HG02642 (cell line): ENCODE measurements at regions not wholly inside any gene's neighbourhood (a gene's known extent, or its start where the extent isn't known, plus 50 kb on each side); places are given as distances from the start of the nearest gene placed in this dataset.
"Not testable (repeated sequence)": the region's sequence is repeated elsewhere in the genome, so short reads cannot be mapped to it uniquely, and the experiment has no call there.

Experiments used
- ATAC-seq: cut with Tn5 transposase; IDR thresholded peaks from one replicate; pipeline ENCODE4 v1.9.1; 2021; ENCODE audit warnings: mild to moderate bottlenecking; ENCODE audit not compliant: unreplicated experiment, poor library complexity

DNA sequence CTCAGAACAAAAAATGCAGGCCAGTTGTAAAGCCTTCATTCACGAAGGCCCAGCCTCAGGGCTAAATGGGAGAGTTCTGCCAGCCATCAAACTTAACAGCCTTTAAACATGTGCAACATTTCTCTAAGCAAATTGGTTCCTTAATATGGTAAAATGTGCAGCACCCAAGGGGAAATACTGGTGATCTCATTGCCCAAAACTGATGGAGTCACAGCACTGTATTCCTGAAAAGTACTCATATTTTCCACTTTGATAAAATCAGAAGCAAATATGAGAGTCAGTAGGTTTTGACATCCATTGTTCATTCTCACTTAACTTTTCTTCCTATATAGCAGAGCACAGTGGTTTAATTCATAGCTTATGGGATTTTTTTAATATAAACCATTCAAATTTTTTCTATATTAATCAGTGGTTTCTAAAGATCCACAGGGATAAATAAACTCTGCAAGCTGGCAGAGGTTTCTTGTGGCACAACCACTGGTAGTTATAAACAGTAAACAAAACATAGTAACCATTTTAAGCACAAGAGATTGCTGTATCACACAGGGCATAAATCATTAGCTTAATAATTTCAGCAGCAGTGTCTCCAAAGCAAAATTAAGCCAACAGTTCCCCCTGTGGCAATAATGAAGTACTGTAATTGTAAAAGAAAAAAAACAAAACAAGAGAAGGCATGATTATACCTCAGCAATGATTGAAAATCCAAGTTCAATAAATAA lies 106.9 kb upstream of the LYPLAL1 start:
- ATAC-seq, result no peak

- no peak for ATAC-seq
Measured at GRCh38 chr1:219067350-219067712, 106.3 kb upstream of the LYPLAL1 start.

DNA sequence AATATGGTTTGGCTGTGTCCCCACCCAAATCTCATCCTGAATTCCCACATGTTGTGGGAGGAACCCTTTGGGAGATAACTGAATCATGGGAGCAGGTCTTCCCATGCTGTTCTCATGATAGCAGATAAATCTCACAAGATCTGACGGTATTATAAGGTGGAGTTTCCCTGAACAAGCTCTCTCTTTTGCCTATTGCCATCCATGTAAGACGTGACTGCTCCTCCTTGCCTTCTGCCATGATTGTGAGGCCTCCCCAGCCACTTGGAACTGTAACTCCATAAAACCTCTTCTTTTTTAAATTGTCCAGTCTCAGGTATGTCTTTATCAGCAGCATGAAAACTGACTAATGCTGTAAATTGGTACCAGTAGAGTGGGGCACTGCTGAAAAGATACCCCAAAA lies 103.3 kb upstream of the LYPLAL1 start:
- ATAC-seq, result not testable (repeated sequence)

DNA sequence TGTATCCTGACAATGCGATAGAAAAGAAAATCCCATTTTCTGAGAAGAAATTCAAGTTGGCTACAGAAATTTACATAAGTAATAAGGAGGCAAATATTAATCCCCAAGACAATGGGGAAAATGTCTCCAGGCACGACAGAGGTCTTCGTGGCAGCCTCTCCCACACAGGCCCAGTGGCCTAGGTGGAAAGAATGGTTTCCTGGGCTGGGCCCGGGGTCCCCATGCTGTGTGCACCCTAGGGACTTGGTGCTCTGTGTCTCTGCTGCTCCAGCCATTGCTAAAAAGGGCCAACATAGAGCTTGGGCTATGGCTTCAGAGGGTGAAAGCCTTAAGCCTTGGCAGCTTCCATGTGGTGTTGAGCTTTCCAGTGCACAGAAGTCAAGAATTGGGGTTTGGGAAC lies 102.5 kb upstream of the LYPLAL1 start:
- no peak for ATAC-seq

DNA sequence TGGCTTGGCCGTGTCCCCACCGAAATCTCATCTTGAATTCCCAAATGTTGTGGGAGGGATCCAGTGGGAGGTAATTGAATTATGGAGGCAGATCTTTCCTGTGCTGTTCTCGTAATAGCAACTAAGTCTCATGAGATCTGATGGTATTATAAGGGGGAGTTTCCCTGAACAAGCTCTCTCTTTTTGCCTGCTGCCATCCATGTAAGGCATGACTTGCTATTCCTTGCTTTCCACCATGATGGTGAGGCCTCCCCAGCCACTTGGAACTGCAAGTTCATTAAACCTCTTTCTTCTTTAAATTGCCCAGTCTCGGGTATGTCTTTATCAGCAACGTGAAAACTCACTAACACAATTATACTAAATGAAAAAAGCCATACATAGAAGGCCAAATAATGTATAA lies 101.3 kb upstream of the LYPLAL1 start:
- ATAC-seq, result no peak

DNA sequence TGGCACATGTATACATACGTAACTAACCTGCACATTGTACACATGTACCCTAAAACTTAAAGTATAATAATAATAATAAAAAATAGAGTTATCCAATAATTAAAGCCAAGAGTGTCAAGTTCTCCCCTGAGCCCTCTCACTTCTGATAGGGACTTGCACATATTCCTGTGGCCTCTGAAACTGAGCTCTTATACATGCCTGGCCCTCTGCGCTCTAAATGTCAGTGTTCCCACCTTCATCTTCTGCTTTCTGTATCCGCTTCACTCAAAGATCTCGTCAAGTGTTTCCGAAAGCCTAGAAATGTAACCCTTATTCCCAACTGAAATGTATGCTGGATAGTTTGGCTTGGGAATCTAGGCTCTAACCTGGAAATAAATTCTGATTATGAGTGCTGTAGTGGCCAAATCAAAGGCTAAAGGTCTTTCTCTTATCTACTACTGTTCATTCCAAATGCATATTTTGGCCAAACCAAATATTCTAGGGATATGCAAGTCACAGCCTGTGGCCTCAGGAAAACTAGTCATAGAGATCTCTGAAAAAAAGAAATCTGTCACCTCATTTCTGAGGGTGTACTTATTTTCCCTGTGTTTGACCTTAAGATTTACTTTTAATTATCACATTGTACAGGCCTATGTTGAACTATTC lies 99.5 kb upstream of the LYPLAL1 start:
- ATAC-seq, result no peak

DNA sequence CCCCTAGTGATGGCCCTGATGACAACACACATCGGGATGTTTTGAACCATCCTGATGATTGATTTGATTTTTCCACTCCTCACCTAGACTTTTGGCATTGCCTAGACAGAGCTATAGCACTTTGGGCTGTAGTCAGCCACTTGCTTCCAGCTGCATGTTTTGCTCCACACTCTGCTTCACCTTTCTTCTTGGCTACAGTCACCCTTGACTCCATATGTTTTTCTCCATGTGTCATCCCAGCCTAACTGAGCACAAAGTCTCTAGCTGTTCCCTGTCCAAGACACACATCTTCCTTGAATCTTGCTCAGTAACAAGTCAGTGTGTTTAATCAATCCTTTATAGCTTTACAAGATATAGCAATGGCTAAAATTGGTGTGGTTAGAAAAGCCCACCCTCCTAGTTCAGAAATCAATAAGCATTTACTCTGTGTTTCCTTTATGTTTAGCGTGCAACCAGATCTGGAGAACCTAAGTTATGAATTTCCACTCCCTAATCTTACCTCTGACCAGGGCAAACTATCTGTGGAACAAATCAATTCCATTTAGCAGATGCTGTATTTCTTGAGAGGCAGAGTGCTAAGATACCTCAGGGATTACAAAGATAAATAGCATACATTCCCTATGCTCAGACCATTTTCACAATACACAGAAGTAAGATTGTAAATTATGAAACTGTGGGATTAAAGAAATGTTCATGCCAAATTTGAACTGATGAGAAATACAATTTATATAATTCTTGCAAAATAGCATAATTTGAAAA lies 98.4 kb upstream of the LYPLAL1 start:
- ATAC-seq, result no peak

- no peak for ATAC-seq
Measured at GRCh38 chr1:219076326-219076937, 97.2 kb upstream of the LYPLAL1 start.

- not testable (repeated sequence) for ATAC-seq
Measured at GRCh38 chr1:219077767-219078166, 95.9 kb upstream of the LYPLAL1 start.

DNA sequence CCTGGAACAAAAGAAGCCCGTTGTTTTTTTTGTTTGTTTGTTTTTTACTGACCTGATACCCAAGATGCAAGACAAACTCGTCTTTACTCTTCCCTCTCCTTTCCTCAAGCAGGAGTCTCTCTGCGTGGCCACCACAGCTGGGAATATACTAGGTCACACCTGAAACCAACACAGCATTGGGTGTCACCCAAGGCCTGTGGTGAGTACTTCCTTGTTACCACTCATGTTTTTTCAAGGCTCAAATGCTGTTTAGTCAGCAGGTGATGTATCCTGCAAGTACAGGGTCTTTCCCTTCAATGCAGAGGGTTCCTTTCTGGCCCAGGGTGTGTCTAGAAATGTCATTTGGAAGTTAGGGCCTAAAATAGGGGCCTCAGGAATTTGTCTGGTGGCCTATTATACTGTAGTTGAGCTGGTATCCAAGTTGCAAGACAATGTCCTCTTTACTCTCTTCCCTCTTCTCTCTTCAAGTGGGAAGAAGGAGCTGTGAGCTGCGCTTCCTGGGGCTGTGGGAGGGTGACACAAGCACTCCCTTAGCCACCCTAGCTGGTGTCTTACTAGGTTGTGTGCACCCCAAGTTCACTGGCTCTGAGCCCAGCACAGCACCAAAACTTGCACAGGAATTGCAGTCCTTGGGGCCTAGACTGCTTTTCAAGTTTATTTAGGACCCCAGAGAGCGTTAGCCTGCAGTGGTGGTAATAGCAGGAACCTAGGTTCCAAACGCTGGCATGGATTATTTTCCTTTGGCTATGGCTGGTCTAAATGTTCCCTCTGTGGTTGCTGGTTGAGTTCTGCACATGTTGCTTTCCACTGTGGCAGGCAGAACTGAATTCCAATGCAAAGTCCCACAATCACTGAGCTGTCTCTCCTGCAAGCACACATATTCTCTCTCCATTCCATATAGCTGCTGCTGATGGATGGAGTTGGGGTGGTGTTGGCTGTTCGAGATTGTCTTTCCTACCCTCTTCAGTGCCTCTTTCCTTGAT lies 91.4 kb upstream of the LYPLAL1 start:
- peak; percentile 77 for ATAC-seq

- no peak for ATAC-seq
Measured at GRCh38 chr1:219083631-219084030, 90.0 kb upstream of the LYPLAL1 start.

- ATAC-seq, result no peak
Measured at GRCh38 chr1:219085082-219085481, 88.6 kb upstream of the LYPLAL1 start.

- no peak for ATAC-seq
Measured at GRCh38 chr1:219085988-219086387, 87.7 kb upstream of the LYPLAL1 start.

GRCh38 chr1:219086956-219087469 lies 86.7 kb upstream of the LYPLAL1 start:
- ATAC-seq, result no peak

- ATAC-seq, result peak; percentile 90
Measured at GRCh38 chr1:219088778-219089557, 84.7 kb upstream of the LYPLAL1 start.

DNA sequence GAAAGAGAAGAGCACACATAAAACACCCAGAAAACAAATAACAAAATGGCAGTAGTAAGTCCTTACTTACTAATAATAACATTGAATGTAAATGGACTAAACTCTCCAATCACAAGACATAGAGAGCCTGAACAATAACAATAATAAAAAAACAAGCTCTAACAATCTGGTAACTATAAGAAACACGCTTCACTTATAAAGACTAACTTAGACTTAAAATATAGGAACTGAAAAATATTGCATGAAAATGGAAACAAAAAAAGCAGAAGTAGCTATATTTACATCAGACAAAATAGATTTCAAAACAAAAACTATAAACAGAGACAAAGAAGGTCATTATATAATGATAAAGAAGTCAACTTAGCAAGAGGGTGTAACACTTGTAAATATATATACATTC lies 83.1 kb upstream of the LYPLAL1 start:
- peak; percentile 65 for ATAC-seq

DNA sequence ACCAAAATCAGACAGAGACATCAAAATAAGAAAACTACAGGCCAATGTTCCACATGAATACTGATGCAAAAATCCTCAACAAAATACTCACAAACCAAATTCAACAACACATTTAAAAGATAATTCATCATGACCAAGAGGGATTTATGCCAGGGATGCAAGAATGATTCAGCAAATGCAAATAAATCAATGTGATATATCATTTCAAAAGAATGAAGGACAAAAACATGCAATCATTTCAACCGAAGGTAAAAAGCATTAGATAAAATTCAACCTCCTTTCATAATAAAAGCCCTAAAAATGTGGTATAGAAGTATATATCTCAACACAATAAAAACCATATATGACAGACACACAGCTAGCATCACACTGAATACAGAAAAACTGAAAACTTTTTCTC lies 81.5 kb upstream of the LYPLAL1 start:
- no peak for ATAC-seq

- no peak for ATAC-seq
Measured at GRCh38 chr1:219099307-219099706, 74.4 kb upstream of the LYPLAL1 start.

GRCh38 chr1:219100059-219100458 lies 73.6 kb upstream of the LYPLAL1 start:
- no peak for ATAC-seq
